ENCODE measurements at regions not wholly inside any gene's neighbourhood (a gene's known extent, or its start where the extent isn't known, plus 50 kb on each side); places are given as distances from the start of the nearest gene placed in this dataset.

GRCh38 chr12:58310368-58310767 is 369.0 kb downstream of the ATP23 start:
- Histone ChIP-seq H3K27ac (ENCODE audit: low read length) (no peak overlapping the region), H3K79me2 (ENCODE audit: low read length) (no peaks in the 10 kb centered on the region), H3K9ac (ENCODE audit: low read length) (no peak overlapping the region), H3K4me2 (ENCODE audit: low read length) (no peak overlapping the region), H3K36me3 (replicated peaks; ENCODE audit: low read depth, low read length) (no peaks in the 10 kb centered on the region), H4K20me1 (ENCODE audit: insufficient read depth, low read length) (no peaks in the 10 kb centered on the region), H3K4me1 (ENCODE audit: low read length) (0 out of 2 replicates have a peak, but pooled peaks cover 4% of the 10 kb centered on the region), H3K27me3 (ENCODE audit: low read depth, low read length) (no peaks in the 10 kb centered on the region), H3K4me3 (ENCODE audit: low read length) (no peak overlapping the region), H3K9me3 (ENCODE audit: insufficient read depth, low read length) (no peaks in the 10 kb centered on the region), H2AFZ (ENCODE audit: low read depth, low read length) (no peak overlapping the region)
- TF ChIP-seq EZH2phosphoT487 (IDR thresholded peaks at IDR 0.05; ENCODE audit: low read depth) (no peak), CTCF (IDR thresholded peaks at IDR 0.05; ENCODE audit: low read depth, low read length) (no peak)

- no peaks in the 10 kb centered on the region for H4K20me1 ChIP-seq (ENCODE audit: insufficient read depth, low read length)
- no peak overlapping the region for H3K4me2 ChIP-seq (ENCODE audit: low read length)
- no peak overlapping the region for H3K9ac ChIP-seq (ENCODE audit: low read length)
- H3K4me3 ChIP-seq (ENCODE audit: low read length) = no peak overlapping the region
- no peaks in the 10 kb centered on the region for H3K36me3 ChIP-seq (replicated peaks; ENCODE audit: low read depth, low read length)
- H3K79me2 ChIP-seq (ENCODE audit: low read length) = no peaks in the 10 kb centered on the region
- 0 out of 2 replicates have a peak, but pooled peaks cover 4% of the 10 kb centered on the region for H3K4me1 ChIP-seq (ENCODE audit: low read length)
- no peak overlapping the region for H2AFZ ChIP-seq (ENCODE audit: low read depth, low read length)
- no peaks in the 10 kb centered on the region for H3K27me3 ChIP-seq (ENCODE audit: low read depth, low read length)
- TF ChIP-seq EZH2phosphoT487 (IDR thresholded peaks at IDR 0.05; ENCODE audit: low read depth) (no peak), CTCF (IDR thresholded peaks at IDR 0.05; ENCODE audit: low read depth, low read length) (no peak)
- H3K9me3 ChIP-seq (ENCODE audit: insufficient read depth, low read length) = no peaks in the 10 kb centered on the region
- H3K27ac ChIP-seq (ENCODE audit: low read length) = no peak overlapping the region
Observed at GRCh38 chr12:58310809-58311622, 369.6 kb downstream of the ATP23 start.

- Histone ChIP-seq H3K4me3 (ENCODE audit: low read length) (no peak overlapping the region), H3K9ac (ENCODE audit: low read length) (no peak overlapping the region), H3K4me2 (ENCODE audit: low read length) (no peak overlapping the region), H3K9me3 (ENCODE audit: insufficient read depth, low read length) (no peaks in the 10 kb centered on the region), H4K20me1 (ENCODE audit: insufficient read depth, low read length) (no peaks in the 10 kb centered on the region), H3K27me3 (ENCODE audit: low read depth, low read length) (no peaks in the 10 kb centered on the region), H2AFZ (ENCODE audit: low read depth, low read length) (no peak overlapping the region), H3K27ac (ENCODE audit: low read length) (no peak overlapping the region), H3K79me2 (ENCODE audit: low read length) (no peaks in the 10 kb centered on the region), H3K36me3 (replicated peaks; ENCODE audit: low read depth, low read length) (no peaks in the 10 kb centered on the region), H3K4me1 (ENCODE audit: low read length) (0 out of 2 replicates have a peak, but pooled peaks cover 4% of the 10 kb centered on the region)
- TF ChIP-seq CTCF (IDR thresholded peaks at IDR 0.05; ENCODE audit: low read depth, low read length) (no peak), EZH2phosphoT487 (IDR thresholded peaks at IDR 0.05; ENCODE audit: low read depth) (no peak)
Observed at GRCh38 chr12:58313091-58313855, 371.9 kb downstream of the ATP23 start.

- Histone ChIP-seq H2AFZ (ENCODE audit: low read depth, low read length) (no peak overlapping the region), H3K79me2 (ENCODE audit: low read length) (no peaks in the 10 kb centered on the region), H3K4me3 (ENCODE audit: low read length) (no peak overlapping the region), H4K20me1 (ENCODE audit: insufficient read depth, low read length) (no peaks in the 10 kb centered on the region), H3K36me3 (replicated peaks; ENCODE audit: low read depth, low read length) (no peaks in the 10 kb centered on the region), H3K4me2 (ENCODE audit: low read length) (no peak overlapping the region), H3K9me3 (ENCODE audit: insufficient read depth, low read length) (no peaks in the 10 kb centered on the region), H3K4me1 (ENCODE audit: low read length) (0 out of 2 replicates have a peak, but pooled peaks cover 4% of the 10 kb centered on the region), H3K27me3 (ENCODE audit: low read depth, low read length) (no peaks in the 10 kb centered on the region), H3K9ac (ENCODE audit: low read length) (no peak overlapping the region), H3K27ac (ENCODE audit: low read length) (no peak overlapping the region)
- TF ChIP-seq CTCF (IDR thresholded peaks at IDR 0.05; ENCODE audit: low read depth, low read length) = no peak
- TF ChIP-seq EZH2phosphoT487 (IDR thresholded peaks at IDR 0.05; ENCODE audit: low read depth) = no peak
Observed at GRCh38 chr12:58314610-58315009, 373.2 kb downstream of the ATP23 start.
